ENCODE measurements at regions not wholly inside any gene's neighbourhood (a gene's known extent, or its start where the extent isn't known, plus 50 kb on each side); places are given as distances from the start of the nearest gene placed in this dataset.

GRCh38 chr5:145619806-145620310 lies 215.3 kb downstream of the PRELID2 start:
- no peak for TF ChIP-seq EZH2 (IDR thresholded peaks at IDR 0.05; ENCODE audit: low read length)
- TF ChIP-seq, protein P1, sequence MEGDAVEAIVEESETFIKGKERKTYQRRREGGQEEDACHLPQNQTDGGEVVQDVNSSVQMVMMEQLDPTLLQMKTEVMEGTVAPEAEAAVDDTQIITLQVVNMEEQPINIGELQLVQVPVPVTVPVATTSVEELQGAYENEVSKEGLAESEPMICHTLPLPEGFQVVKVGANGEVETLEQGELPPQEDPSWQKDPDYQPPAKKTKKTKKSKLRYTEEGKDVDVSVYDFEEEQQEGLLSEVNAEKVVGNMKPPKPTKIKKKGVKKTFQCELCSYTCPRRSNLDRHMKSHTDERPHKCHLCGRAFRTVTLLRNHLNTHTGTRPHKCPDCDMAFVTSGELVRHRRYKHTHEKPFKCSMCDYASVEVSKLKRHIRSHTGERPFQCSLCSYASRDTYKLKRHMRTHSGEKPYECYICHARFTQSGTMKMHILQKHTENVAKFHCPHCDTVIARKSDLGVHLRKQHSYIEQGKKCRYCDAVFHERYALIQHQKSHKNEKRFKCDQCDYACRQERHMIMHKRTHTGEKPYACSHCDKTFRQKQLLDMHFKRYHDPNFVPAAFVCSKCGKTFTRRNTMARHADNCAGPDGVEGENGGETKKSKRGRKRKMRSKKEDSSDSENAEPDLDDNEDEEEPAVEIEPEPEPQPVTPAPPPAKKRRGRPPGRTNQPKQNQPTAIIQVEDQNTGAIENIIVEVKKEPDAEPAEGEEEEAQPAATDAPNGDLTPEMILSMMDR (optimal IDR thresholded peaks at IDR 0.05 in 1 of 3, IDR thresholded peaks at IDR 0.05 in 1 of 3, conservative IDR thresholded peaks at IDR 0.05 in 1 of 3; ENCODE audit: extremely low read depth in 1 of 3, insufficient read depth in 2 of 3, low read length in 3 of 3) = no peak

All from keratinocyte (primary cell).